HEK293 (cell line): ENCODE measurements at regions not wholly inside any gene's neighbourhood (a gene's known extent, or its start where the extent isn't known, plus 50 kb on each side); places are given as distances from the start of the nearest gene placed in this dataset.

Experiments
- CTCF ChIA-PET: fragments of 350-600 bp; formaldehyde crosslinking; extraction: SDS; loops from one replicate; lab custom pipeline; 2021; ENCODE audit warnings: antibody characterized with exemption; lab: Yijun Ruan, JAX
- POLR2A ChIA-PET: fragments of 300-600 bp; formaldehyde crosslinking; extraction: SDS; loops from one replicate; lab custom pipeline; 2020; ENCODE audit warnings: antibody characterized with exemption, inconsistent platforms; lab: Yijun Ruan, JAX
- H3K27ac ChIP-seq: fragments of 200-500 bp; sonication (Bioruptor generic); 2 replicates; pipeline ENCODE4 v1.5.1; 2014; ENCODE audit warnings: low read depth, low read length, control low read depth, inconsistent platforms; ENCODE audit errors: extremely low read depth
- H3K36me3 ChIP-seq, 2 experiments: fragments of 200-500 bp in 1 of 2; sonication (Bioruptor generic) in 1 of 2; 1 replicate in 1 of 2; 2 replicates in 1 of 2; pipeline ENCODE4 v1.5.1; 2014 to 2017; ENCODE audit warnings: inconsistent platforms in 2 of 2, low read length in 2 of 2; ENCODE audit not compliant: control insufficient read depth in 2 of 2, insufficient read depth in 1 of 2
- H3K4me1 ChIP-seq: fragments of 200-500 bp; sonication (Bioruptor generic); 2 replicates; pipeline ENCODE4 v1.5.1; 2014; ENCODE audit warnings: mild to moderate bottlenecking, low read length, inconsistent platforms; ENCODE audit not compliant: control insufficient read depth, insufficient read depth
- H3K4me3 ChIP-seq: 2 replicates; pipeline ENCODE4 v1.5.1; 2011; ENCODE audit warnings: low read depth, mild to moderate bottlenecking, control low read depth, low read length, moderate library complexity
- H3K9me3 ChIP-seq: fragments of 200-500 bp; sonication (Bioruptor generic); 2 replicates; pipeline ENCODE4 v1.5.1; 2014; ENCODE audit warnings: low read depth, low read length, inconsistent platforms; ENCODE audit not compliant: control insufficient read depth, insufficient read depth
- OSR2 ChIP-seq: fragments of 450-650 bp; formaldehyde crosslinking; IDR thresholded peaks from 2 replicates; pipeline ENCODE4 v1.5.1; 2016; ENCODE audit warnings: missing biosample characterization, missing genetic modification characterization
- TRIM28 ChIP-seq: IDR thresholded peaks from 2 replicates; pipeline ENCODE4 v1.6.1; 2011; ENCODE audit warnings: low read length, control low read depth, borderline replicate concordance
- TSHZ1 ChIP-seq: fragments of 450-650 bp; formaldehyde crosslinking; IDR thresholded peaks from 2 replicates; pipeline ENCODE4 v1.5.1; 2016; ENCODE audit warnings: missing biosample characterization, missing genetic modification characterization, borderline replicate concordance
- ZFP69B ChIP-seq: fragments of 450-650 bp; formaldehyde crosslinking; IDR thresholded peaks from 2 replicates; pipeline ENCODE4 v1.5.1; 2016; ENCODE audit warnings: missing biosample characterization, missing genetic modification characterization
- ZNF146 ChIP-seq: fragments of 450-650 bp; formaldehyde crosslinking; IDR thresholded peaks from 2 replicates; pipeline ENCODE4 v1.5.1; 2016; ENCODE audit warnings: missing biosample characterization, missing genetic modification characterization
- ZNF274 ChIP-seq, 2 experiments: fragments of 200-500 bp in 1 of 2; fragments of 450-650 bp in 1 of 2; sonication (Bioruptor generic) in 1 of 2; formaldehyde crosslinking in 1 of 2; IDR thresholded peaks; 2 replicates each; pipeline versions ENCODE4 v1.5.1 to v1.6.1; 2014 to 2016; ENCODE audit warnings: borderline replicate concordance in 1 of 2, inconsistent platforms in 1 of 2, low read length in 1 of 2, missing biosample characterization in 1 of 2, missing genetic modification characterization in 1 of 2
- ZNF398 ChIP-seq: fragments of 450-650 bp; formaldehyde crosslinking; IDR thresholded peaks from 2 replicates; pipeline ENCODE4 v1.5.1; 2017; ENCODE audit warnings: missing biosample characterization, missing genetic modification characterization
- ZNF433 ChIP-seq: fragments of 450-650 bp; formaldehyde crosslinking; IDR thresholded peaks from 2 replicates; pipeline ENCODE4 v1.5.1; 2016; ENCODE audit warnings: missing biosample characterization, missing genetic modification characterization, low read depth
- ZNF514 ChIP-seq: fragments of 450-650 bp; formaldehyde crosslinking; IDR thresholded peaks from 2 replicates; pipeline ENCODE4 v1.5.1; 2016; ENCODE audit warnings: missing biosample characterization, missing genetic modification characterization
- ZNF555 ChIP-seq: fragments of 450-650 bp; formaldehyde crosslinking; conservative IDR thresholded peaks from 2 replicates; pipeline ENCODE4 v1.5.1; 2017; ENCODE audit warnings: missing biosample characterization, mild to moderate bottlenecking, missing genetic modification characterization, inconsistent platforms
- ZNF600 ChIP-seq: fragments of 450-650 bp; formaldehyde crosslinking; IDR thresholded peaks from 2 replicates; pipeline ENCODE4 v1.5.1; 2016; ENCODE audit warnings: missing biosample characterization, missing genetic modification characterization
- ZNF701 ChIP-seq: fragments of 450-650 bp; formaldehyde crosslinking; IDR thresholded peaks from 2 replicates; pipeline ENCODE4 v1.5.1; 2016; ENCODE audit warnings: missing biosample characterization, missing genetic modification characterization
- TF ChIP-seq, protein P1 (sequence below): IDR thresholded peaks from 2 replicates; pipeline ENCODE4 v1.6.1; 2011; ENCODE audit warnings: mild to moderate bottlenecking, low read depth, low read length, borderline replicate concordance

- TF ChIP-seq ZNF274 (IDR thresholded peaks at IDR 0.05; ENCODE audit: low read length) = no peak
- TF ChIP-seq ZNF274 (tag by site-specific recombination; IDR thresholded peaks at IDR 0.05; ENCODE audit: borderline replicate concordance) = no peak
- no peak for TF ChIP-seq ZNF146 (tag by site-specific recombination)
Measured at GRCh38 chr4:28709891-28710290, 1849.2 kb downstream of the STIM2 start (continued).

GRCh38 chr4:28723371-28723770, 1862.7 kb downstream of the STIM2 start:
- H3K4me1 ChIP-seq = no peaks in the 10 kb centered on the region
- ChIA-PET POLR2A (no interaction called here), CTCF (no interaction called here)
- no peak overlapping the region for H3K4me3 ChIP-seq
- no peaks in the 10 kb centered on the region for H3K36me3 ChIP-seq
- TF ChIP-seq ZNF398 (tag by site-specific recombination) (no peak), ZNF555 (no peak), TSHZ1 (no peak), TRIM28 (no peak), ZNF600 (tag by site-specific recombination) (no peak)
- TF ChIP-seq, protein P1, sequence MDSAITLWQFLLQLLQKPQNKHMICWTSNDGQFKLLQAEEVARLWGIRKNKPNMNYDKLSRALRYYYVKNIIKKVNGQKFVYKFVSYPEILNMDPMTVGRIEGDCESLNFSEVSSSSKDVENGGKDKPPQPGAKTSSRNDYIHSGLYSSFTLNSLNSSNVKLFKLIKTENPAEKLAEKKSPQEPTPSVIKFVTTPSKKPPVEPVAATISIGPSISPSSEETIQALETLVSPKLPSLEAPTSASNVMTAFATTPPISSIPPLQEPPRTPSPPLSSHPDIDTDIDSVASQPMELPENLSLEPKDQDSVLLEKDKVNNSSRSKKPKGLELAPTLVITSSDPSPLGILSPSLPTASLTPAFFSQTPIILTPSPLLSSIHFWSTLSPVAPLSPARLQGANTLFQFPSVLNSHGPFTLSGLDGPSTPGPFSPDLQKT = no peak
- H3K9me3 ChIP-seq = no peaks in the 10 kb centered on the region
- H3K27ac ChIP-seq = no peak overlapping the region

DNA sequence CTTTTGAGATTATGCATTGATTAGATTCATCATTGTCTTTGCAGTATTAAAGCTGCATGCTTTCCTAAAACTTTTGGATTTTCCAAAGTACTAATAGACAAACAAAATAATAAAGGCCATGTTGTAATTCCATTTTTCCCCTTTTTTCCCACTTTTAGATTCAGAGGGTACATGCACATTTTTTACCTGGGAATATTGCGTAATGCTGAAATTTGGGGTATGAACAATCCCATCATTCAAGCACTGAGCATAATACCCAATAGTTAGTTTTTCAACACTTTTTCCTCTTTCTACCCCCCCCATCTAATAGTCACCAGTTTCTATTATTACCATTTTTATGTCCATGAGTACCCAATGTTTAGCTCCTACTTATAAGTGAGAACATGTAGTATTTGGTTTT, 1863.6 kb downstream of the STIM2 start:
- CTCF ChIA-PET = no interaction called here
- Histone ChIP-seq H3K27ac (no peak overlapping the region), H3K36me3 (no peaks in the 10 kb centered on the region), H3K4me3 (no peak overlapping the region), H3K4me1 (no peaks in the 10 kb centered on the region), H3K9me3 (no peaks in the 10 kb centered on the region)
- POLR2A ChIA-PET = no interaction called here
- TF ChIP-seq ZFP69B (tag by site-specific recombination) = no peak
- TF ChIP-seq ZNF701 (tag by site-specific recombination) = no peak
- no peak for TF ChIP-seq OSR2 (tag by site-specific recombination)
- TF ChIP-seq ZNF514 (tag by site-specific recombination) = no peak
- TF ChIP-seq ZNF433 (tag by site-specific recombination) = no peak
- TF ChIP-seq, protein P1 = no peak
